Psoas muscle (tissue), 7 donors: ENCODE measurements at regions not wholly inside any gene's neighbourhood (a gene's known extent, or its start where the extent isn't known, plus 50 kb on each side); places are given as distances from the start of the nearest gene placed in this dataset.

Experiments used
- ATAC-seq, 4 donors: fragments of 200-7000 bp; cut with Tn5 transposase; one replicate each; pipeline ENCODE4 v1.9.1; 2020; ENCODE audit warnings: moderate library complexity in 3 of 4, mild to moderate bottlenecking in 2 of 4
- DNase-seq, 2 donors: peaks; one replicate each; pipeline ENCODE4 v3.0.0-alpha.2; 2020
- H3K27ac ChIP-seq: fragments of 200-600 bp; one replicate; pipeline ENCODE4 v1.8.0; 2022
- H3K27me3 ChIP-seq, 3 donors: fragments of 200-600 bp in 1 of 3; one replicate each; pipeline versions ENCODE4 v1.6.1 to v1.8.0; 2013 to 2022; ENCODE audit warnings: low read length in 2 of 3, mild to moderate bottlenecking in 2 of 3, moderate library complexity in 1 of 3; ENCODE audit not compliant: insufficient read depth in 3 of 3
- H3K36me3 ChIP-seq, 2 donors: fragments of 200-600 bp in 1 of 2; one replicate each; pipeline versions ENCODE4 v1.6.1 to v1.8.0; 2013 to 2022; ENCODE audit warnings: low read depth in 1 of 2, mild to moderate bottlenecking in 1 of 2, moderate library complexity in 1 of 2; ENCODE audit not compliant: insufficient read depth in 1 of 2
- H3K4me1 ChIP-seq: fragments of 200-600 bp; one replicate; pipeline ENCODE4 v1.8.0; 2022
- H3K4me3 ChIP-seq: fragments of 200-600 bp; one replicate; pipeline ENCODE4 v1.8.0; 2022; ENCODE audit warnings: mild to moderate bottlenecking
- H3K9me3 ChIP-seq: fragments of 200-600 bp; one replicate; pipeline ENCODE4 v1.8.0; 2022
- CTCF ChIP-seq: fragments of 200-600 bp; IDR thresholded peaks from one replicate; pipeline ENCODE4 v1.8.0; 2022; ENCODE audit warnings: antibody characterized with exemption
- WGBS, 3 donors: extraction: QIAGEN DNeasy Blood & Tissue Kit; methylation state at CpG; one replicate each; pipeline versions ENCODE4 v1.1.6 to v1.1.7; 2013; 5-methylcytosine and 5-hydroxymethylcytosine counted together
- intact Hi-C, 2 donors: fragments of 100-400 bp; cut with DNase I; formaldehyde crosslinking; loops; one replicate each; pipeline versions ENCODE4 v1.11.0 to v1.14.2; 2022
- donor health status: healthy with polysubstance abuse.
- donor health status: DM: no; HTN: no; CAD: no; lungs with moderate emphysema.
- donor health status: Bipolar disorder and iron deficiency.
- donor health status: healthy.
- donor health status: DM: yes; HTN: yes; CAD: no.
- donor health status: DM: no; HTN: no; CAD: no.
- donor health status: DM: yes; HTN: yes; CAD: no.

GRCh38 chr12:83473408-83474095 is 786.8 kb downstream of the TMTC2 start:
- intact Hi-C loops, result no loop called here
- ATAC-seq (no peak), DNase-seq (no peak)
- TF ChIP-seq CTCF, result no peak
- WGBS, 3 donors, result 57 to 74% (median 58%) methylated on average over 3 of the region's 3 CpGs
- no peaks in the 10 kb centered on the region for H3K27me3 ChIP-seq
- no peaks in the 10 kb centered on the region for H3K4me1 ChIP-seq
- no peak overlapping the region for H3K27ac ChIP-seq
- H3K36me3 ChIP-seq, result no peaks in the 10 kb centered on the region
- no peak overlapping the region for H3K4me3 ChIP-seq
- H3K9me3 ChIP-seq, result no peaks in the 10 kb centered on the region

DNA sequence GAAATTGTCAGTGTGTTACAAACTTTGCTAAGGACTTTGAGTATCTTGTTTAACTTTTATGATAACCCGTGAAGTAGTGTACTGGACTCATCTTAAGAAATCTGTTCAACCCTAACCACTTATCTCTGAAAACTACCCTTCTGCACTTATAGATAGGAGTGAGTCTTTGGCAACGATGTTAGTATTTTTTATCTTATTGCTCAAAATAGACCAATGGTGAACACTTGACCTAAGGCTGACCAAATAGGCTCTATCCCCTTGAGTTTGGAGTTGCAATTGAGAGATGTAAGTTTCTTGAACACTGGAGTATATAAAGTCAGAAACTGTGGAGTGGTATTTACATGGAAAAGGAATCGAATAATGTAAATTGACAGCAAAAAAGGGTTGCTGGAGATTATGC is 786.1 kb downstream of the TMTC2 start:
- no peaks in the 10 kb centered on the region for H3K9me3 ChIP-seq
- H3K27ac ChIP-seq, result no peak overlapping the region
- WGBS, 3 donors, result 93 to 96% (median 95%) methylated on average over 3 of the region's 3 CpGs

GRCh38 chr12:83472350-83472749 is 785.6 kb downstream of the TMTC2 start:
- Histone ChIP-seq H3K4me3 (no peak overlapping the region), H3K36me3 (no peaks in the 10 kb centered on the region), H3K27ac (no peak overlapping the region), H3K4me1 (no peaks in the 10 kb centered on the region), H3K27me3 (no peaks in the 10 kb centered on the region), H3K9me3 (no peaks in the 10 kb centered on the region)
- ATAC-seq, result no peak
- DNase-seq, result no peak
- intact Hi-C loops, result no loop called here
- TF ChIP-seq CTCF, result no peak
- 89 to 92% (median 91%) methylated on average over 4 of the region's 4 CpGs for WGBS, 3 donors

More for the DNA sequence above, 786.1 kb downstream of the TMTC2 start:
- no peak for DNase-seq
- no peak for TF ChIP-seq CTCF
- intact Hi-C loops, result no loop called here
- H3K36me3 ChIP-seq, result no peaks in the 10 kb centered on the region
- ATAC-seq, result no peak
- H3K4me3 ChIP-seq, result no peak overlapping the region
- H3K27me3 ChIP-seq, result no peaks in the 10 kb centered on the region
- H3K4me1 ChIP-seq, result no peaks in the 10 kb centered on the region

DNA sequence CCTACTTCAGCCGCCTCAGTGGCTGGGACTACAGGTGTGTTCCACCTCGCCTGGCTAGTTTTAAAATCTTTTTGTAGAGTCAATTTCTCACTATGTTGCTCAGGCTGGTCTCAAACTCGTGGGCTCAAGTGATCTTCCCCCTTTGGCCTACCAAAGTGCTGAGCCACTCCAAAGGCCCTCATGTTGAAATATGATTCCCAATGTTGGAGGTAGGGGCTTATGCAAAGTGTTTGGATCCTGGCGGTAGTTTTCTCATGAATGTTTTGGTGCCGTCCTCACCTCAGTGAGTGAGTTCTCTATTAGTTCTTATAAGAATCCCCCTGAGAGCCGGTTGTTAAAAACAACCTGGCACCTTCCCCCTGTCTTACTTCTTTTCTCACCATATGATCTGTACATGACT is 784.6 kb downstream of the TMTC2 start:
- H3K27me3 ChIP-seq, result no peaks in the 10 kb centered on the region
- no peaks in the 10 kb centered on the region for H3K36me3 ChIP-seq
- 71 to 81% (median 75%) methylated on average over 6 of the region's 6 CpGs for WGBS, 3 donors
- H3K4me3 ChIP-seq, result no peak overlapping the region
- intact Hi-C loops, result no loop called here
- H3K9me3 ChIP-seq, result no peaks in the 10 kb centered on the region
- ATAC-seq (no peak), DNase-seq (no peak)
- TF ChIP-seq CTCF, result no peak
- no peak overlapping the region for H3K27ac ChIP-seq
- no peaks in the 10 kb centered on the region for H3K4me1 ChIP-seq

DNA sequence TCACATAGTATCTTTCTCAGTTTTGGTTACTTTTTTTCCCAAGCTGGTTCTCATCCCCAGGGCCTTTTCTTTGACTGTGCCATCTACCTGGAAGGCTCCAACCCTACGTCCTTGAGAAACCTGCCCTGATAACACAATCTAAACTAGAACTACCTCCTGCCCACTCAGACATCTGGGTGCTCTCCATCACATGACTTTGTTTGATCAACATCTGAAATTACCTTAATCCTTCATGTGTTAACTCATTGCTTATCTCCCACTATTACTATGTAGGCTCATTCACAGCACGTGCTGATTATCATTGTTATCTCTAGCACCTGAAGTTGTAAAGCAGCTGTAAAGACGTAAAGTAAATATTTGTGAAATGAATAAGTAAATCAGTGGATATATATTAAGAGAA is 784.0 kb downstream of the TMTC2 start:
- no peak for TF ChIP-seq CTCF
- DNase-seq (no peak), ATAC-seq (no peak)
- no peak overlapping the region for H3K27ac ChIP-seq
- no peak overlapping the region for H3K4me3 ChIP-seq
- H3K36me3 ChIP-seq, result no peaks in the 10 kb centered on the region
- no peaks in the 10 kb centered on the region for H3K27me3 ChIP-seq
- 88 to 93% (median 92%) methylated on average over 3 of the region's 3 CpGs for WGBS, 3 donors
- no peaks in the 10 kb centered on the region for H3K4me1 ChIP-seq
- H3K9me3 ChIP-seq, result no peaks in the 10 kb centered on the region
- intact Hi-C loops, result no loop called here
